ENCODE measurements at regions not wholly inside any gene's neighbourhood (a gene's known extent, or its start where the extent isn't known, plus 50 kb on each side); places are given as distances from the start of the nearest gene placed in this dataset.

- TF ChIP-seq CTCF (IDR thresholded peaks at IDR 0.05) = no peak
- TF ChIP-seq POLR2A (IDR thresholded peaks at IDR 0.05) = no peak
Observed at GRCh38 chr6:99736302-99736701, 129.7 kb downstream of the PRDM13 start.

Data from right lobe of liver (tissue), 4 donors.